BE2C (cell line): ENCODE measurements at regions not wholly inside any gene's neighbourhood (a gene's known extent, or its start where the extent isn't known, plus 50 kb on each side); places are given as distances from the start of the nearest gene placed in this dataset.

Experiments used
- DNase-seq: peaks from one replicate; pipeline ENCODE4 v3.0.0-alpha.2; 2020
- H3K27me3 ChIP-seq: fragments of 250-450 bp; sonication (Bioruptor Pico); 2 replicates; pipeline ENCODE4 v1.5.1; 2020; ENCODE audit warnings: mild to moderate bottlenecking
- H3K36me3 ChIP-seq: fragments of 250-450 bp; sonication (Bioruptor Pico); 2 replicates; pipeline ENCODE4 v1.5.1; 2020; ENCODE audit warnings: mild to moderate bottlenecking
- H3K4me1 ChIP-seq: fragments of 250-450 bp; sonication (Bioruptor Pico); 2 replicates; pipeline ENCODE4 v1.5.1; 2020
- H3K4me3 ChIP-seq: 2 replicates; pipeline ENCODE4 v1.5.1; 2011; ENCODE audit warnings: low read depth, low read length
- H3K9me3 ChIP-seq: fragments of 250-450 bp; sonication (Bioruptor Pico); 2 replicates; pipeline ENCODE4 v1.5.1; 2020
- CTCF ChIP-seq: IDR thresholded peaks from 2 replicates; pipeline ENCODE4 v1.5.1; 2012; ENCODE audit warnings: mild to moderate bottlenecking, low read depth, low read length

- no peaks in the 10 kb centered on the region for H3K4me1 ChIP-seq
- DNase-seq, result no peak
- no peak for TF ChIP-seq CTCF
- H3K9me3 ChIP-seq, result no peaks in the 10 kb centered on the region
- no peaks in the 10 kb centered on the region for H3K27me3 ChIP-seq
- no peak overlapping the region for H3K4me3 ChIP-seq
- H3K36me3 ChIP-seq, result no peaks in the 10 kb centered on the region
Observed at GRCh38 chr11:82146789-82147188, 586.9 kb downstream of the FAM181B start.

- H3K36me3 ChIP-seq, result no peaks in the 10 kb centered on the region
- H3K9me3 ChIP-seq, result no peaks in the 10 kb centered on the region
- no peak overlapping the region for H3K4me3 ChIP-seq
- no peaks in the 10 kb centered on the region for H3K4me1 ChIP-seq
- H3K27me3 ChIP-seq, result no peaks in the 10 kb centered on the region
- DNase-seq, result no peak
- TF ChIP-seq CTCF, result no peak
Observed at GRCh38 chr11:82118946-82119345, 614.7 kb downstream of the FAM181B start.

GRCh38 chr11:82117362-82117761, 616.3 kb downstream of the FAM181B start:
- Histone ChIP-seq H3K27me3 (no peaks in the 10 kb centered on the region), H3K4me1 (no peaks in the 10 kb centered on the region), H3K36me3 (no peaks in the 10 kb centered on the region), H3K9me3 (no peaks in the 10 kb centered on the region), H3K4me3 (no peak overlapping the region)
- no peak for TF ChIP-seq CTCF
- no peak for DNase-seq

GRCh38 chr11:82105331-82105998, 628.2 kb downstream of the FAM181B start:
- H3K27me3 ChIP-seq, result no peaks in the 10 kb centered on the region
- no peaks in the 10 kb centered on the region for H3K36me3 ChIP-seq
- no peaks in the 10 kb centered on the region for H3K9me3 ChIP-seq
- H3K4me1 ChIP-seq, result no peaks in the 10 kb centered on the region
- DNase-seq, result no peak
- TF ChIP-seq CTCF, result no peak
- H3K4me3 ChIP-seq, result no peak overlapping the region

GRCh38 chr11:82092904-82093303, 640.8 kb downstream of the FAM181B start:
- Histone ChIP-seq H3K27me3 (no peaks in the 10 kb centered on the region), H3K4me3 (no peak overlapping the region), H3K4me1 (no peaks in the 10 kb centered on the region), H3K36me3 (no peaks in the 10 kb centered on the region), H3K9me3 (no peaks in the 10 kb centered on the region)
- no peak for DNase-seq
- no peak for TF ChIP-seq CTCF

- no peaks in the 10 kb centered on the region for H3K27me3 ChIP-seq
- H3K4me1 ChIP-seq, result no peaks in the 10 kb centered on the region
- H3K36me3 ChIP-seq, result no peaks in the 10 kb centered on the region
- H3K4me3 ChIP-seq, result no peak overlapping the region
- no peaks in the 10 kb centered on the region for H3K9me3 ChIP-seq
- no peak for TF ChIP-seq CTCF
- no peak for DNase-seq
Observed at GRCh38 chr11:82089426-82089825, 644.2 kb downstream of the FAM181B start.
